T-helper 17 cell (primary cell): ENCODE measurements at regions not wholly inside any gene's neighbourhood (a gene's known extent, or its start where the extent isn't known, plus 50 kb on each side); places are given as distances from the start of the nearest gene placed in this dataset.
"Not testable (repeated sequence)": the region's sequence is repeated elsewhere in the genome, so short reads cannot be mapped to it uniquely, and the experiment has no call there.

Experiments
- ATAC-seq: fragments of 150-1000 bp; cut with Tn5 transposase; 2 replicates; pipeline ENCODE4 v1.10.0; 2021; ENCODE audit warnings: mild to moderate bottlenecking, moderate library complexity
- DNase-seq, 3 donors: peaks; one replicate each; pipeline versions ENCODE4 v3.0.0 to v3.0.0-alpha.2; 2020 to 2021
- H3K9me3 ChIP-seq: one replicate; pipeline ENCODE4 v1.7.0; 2013; ENCODE audit warnings: low read length, mild to moderate bottlenecking; ENCODE audit not compliant: control insufficient read depth, poor library complexity, severe bottlenecking
- H3K27ac Mint-ChIP-seq: one replicate; pipeline ENCODE4 v1.8.0; 2022; ENCODE audit warnings: mild to moderate bottlenecking, moderate library complexity, mixed read lengths
- H3K27me3 Mint-ChIP-seq: one replicate; pipeline ENCODE4 v1.8.0; 2022; ENCODE audit warnings: mixed read lengths
- H3K36me3 Mint-ChIP-seq: one replicate; pipeline ENCODE4 v1.8.0; 2022; ENCODE audit warnings: low read depth, mixed read lengths
- H3K4me1 Mint-ChIP-seq: one replicate; pipeline ENCODE4 v1.8.0; 2022; ENCODE audit warnings: mild to moderate bottlenecking, mixed read lengths
- H3K4me3 Mint-ChIP-seq: one replicate; pipeline ENCODE4 v1.8.0; 2022; ENCODE audit warnings: mild to moderate bottlenecking, moderate library complexity, mixed read lengths

DNA sequence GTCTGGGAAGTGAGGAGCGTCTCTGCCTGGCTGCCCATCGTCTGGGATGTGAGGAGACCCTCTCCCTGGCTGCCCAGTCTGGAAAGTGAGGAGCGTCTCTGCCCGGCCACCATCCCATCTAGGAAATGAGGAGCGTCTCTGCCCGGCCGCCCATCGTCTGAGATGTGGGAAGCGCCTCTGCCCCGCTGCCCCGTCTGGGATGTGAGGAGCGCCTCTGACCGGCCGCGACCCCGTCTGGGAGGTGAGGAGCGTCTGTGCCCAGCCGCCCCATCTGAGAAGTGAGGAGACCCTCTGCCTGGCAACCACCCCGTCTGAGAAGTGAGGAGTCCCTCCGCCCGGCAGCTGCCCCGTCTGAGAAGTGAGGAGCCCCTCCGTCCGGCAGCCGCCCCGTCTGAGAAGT is 130.5 kb upstream of the BEND6 start:
- not testable (repeated sequence) for H3K4me1 Mint-ChIP-seq, H3K27me3 Mint-ChIP-seq, DNase-seq, H3K27ac Mint-ChIP-seq, H3K9me3 ChIP-seq, H3K4me3 Mint-ChIP-seq, H3K36me3 Mint-ChIP-seq, ATAC-seq

DNA sequence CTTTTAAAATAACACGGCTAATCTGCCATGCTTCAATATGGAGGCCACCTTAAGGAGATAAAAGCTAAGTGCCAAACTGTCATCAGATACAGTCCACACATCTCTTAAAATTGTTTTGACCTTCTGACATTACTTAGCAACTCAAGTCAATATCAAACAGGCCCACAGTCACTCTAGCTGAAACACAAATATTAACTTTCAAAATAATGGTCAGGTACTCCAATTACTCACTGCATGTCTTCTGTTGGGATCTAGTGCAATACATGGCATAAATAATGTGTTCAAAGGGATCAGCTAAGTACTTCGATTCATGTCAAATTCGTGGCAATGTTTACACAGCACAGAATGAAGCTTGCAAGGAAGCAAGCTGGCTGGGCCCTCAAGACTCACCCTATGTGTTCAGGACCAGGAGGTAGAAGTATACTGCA is 133.9 kb upstream of the BEND6 start:
- H3K4me1 Mint-ChIP-seq: no peaks in the 10 kb centered on the region
- DNase-seq: no peak

DNA sequence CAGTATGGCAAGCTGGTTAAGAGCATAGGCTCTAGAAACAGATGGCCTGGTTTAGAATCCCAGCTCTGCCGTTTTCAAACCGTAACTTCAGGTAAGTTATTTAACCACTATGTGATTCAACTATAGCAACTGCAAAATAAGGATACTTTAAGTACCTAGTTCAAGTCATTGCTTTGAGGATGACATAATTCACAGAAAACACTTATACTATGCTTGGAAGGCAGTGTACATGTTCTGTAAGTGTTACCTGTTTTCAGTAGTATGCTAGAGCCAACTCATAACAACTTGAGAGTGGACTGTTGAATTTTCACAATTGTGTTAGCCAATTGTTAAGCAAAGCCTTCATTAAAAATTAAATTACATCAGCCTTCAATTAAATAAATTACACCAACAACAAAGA is 134.8 kb upstream of the BEND6 start:
- H3K27me3 Mint-ChIP-seq: no peaks in the 10 kb centered on the region
- no peaks in the 10 kb centered on the region for H3K36me3 Mint-ChIP-seq
- DNase-seq (no peak), ATAC-seq (no peak)
- H3K9me3 ChIP-seq: no peaks in the 10 kb centered on the region
- no peaks in the 10 kb centered on the region for H3K4me1 Mint-ChIP-seq
- H3K27ac Mint-ChIP-seq: no peak overlapping the region
- H3K4me3 Mint-ChIP-seq: no peak overlapping the region

More for the DNA sequence above, 133.9 kb upstream of the BEND6 start:
- ATAC-seq: no peak
- no peak overlapping the region for H3K27ac Mint-ChIP-seq
- no peaks in the 10 kb centered on the region for H3K36me3 Mint-ChIP-seq
- no peak overlapping the region for H3K4me3 Mint-ChIP-seq
- H3K9me3 ChIP-seq: no peaks in the 10 kb centered on the region
- H3K27me3 Mint-ChIP-seq: no peaks in the 10 kb centered on the region

DNA sequence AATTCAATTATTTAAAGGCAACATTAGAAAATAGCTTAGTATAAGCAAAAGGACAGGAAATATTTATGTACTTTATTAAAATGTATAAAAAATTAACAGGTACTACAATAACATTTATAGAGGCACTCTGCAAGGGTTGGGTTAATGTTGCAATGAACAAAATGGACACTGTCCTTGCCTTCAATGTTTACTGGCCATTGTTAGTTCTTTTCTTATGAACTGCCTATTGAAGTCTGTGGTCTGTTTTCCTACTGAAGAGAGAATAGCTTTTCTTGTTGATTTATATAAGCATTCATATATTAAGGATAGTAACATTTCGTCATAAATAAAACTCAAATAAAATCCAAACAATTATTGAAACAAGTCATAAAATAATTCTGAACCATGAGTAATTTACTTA is 135.3 kb upstream of the BEND6 start:
- no peaks in the 10 kb centered on the region for H3K36me3 Mint-ChIP-seq
- no peaks in the 10 kb centered on the region for H3K9me3 ChIP-seq
- DNase-seq: no peak
- no peak overlapping the region for H3K4me3 Mint-ChIP-seq
- H3K27me3 Mint-ChIP-seq: no peaks in the 10 kb centered on the region
- H3K4me1 Mint-ChIP-seq: no peaks in the 10 kb centered on the region
- no peak for ATAC-seq
- H3K27ac Mint-ChIP-seq: no peak overlapping the region

DNA sequence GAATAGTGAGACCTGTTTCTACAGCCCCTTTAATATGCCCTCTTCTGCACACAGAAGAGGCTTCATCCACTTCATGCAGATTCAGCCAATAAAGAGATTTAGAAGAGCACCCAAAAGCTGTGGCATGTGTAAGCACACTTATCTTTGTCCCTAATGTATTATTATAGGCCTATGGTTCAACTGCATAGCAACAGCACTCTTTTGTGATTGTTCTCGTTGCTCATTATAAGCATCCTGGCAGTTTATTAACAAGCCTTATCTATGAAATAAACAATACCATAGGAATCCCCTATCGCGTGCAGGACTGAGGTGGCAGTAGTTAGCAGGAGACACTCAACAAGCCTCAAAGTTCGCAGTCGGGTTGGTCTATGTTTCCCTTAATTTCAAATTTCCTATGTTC is 138.5 kb upstream of the BEND6 start:
- Mint-ChIP-seq H3K27ac (no peak overlapping the region), H3K4me3 (no peak overlapping the region), H3K36me3 (no peaks in the 10 kb centered on the region), H3K4me1 (no peaks in the 10 kb centered on the region), H3K27me3 (no peaks in the 10 kb centered on the region)
- DNase-seq (no peak), ATAC-seq (no peak)
- no peaks in the 10 kb centered on the region for H3K9me3 ChIP-seq

DNA sequence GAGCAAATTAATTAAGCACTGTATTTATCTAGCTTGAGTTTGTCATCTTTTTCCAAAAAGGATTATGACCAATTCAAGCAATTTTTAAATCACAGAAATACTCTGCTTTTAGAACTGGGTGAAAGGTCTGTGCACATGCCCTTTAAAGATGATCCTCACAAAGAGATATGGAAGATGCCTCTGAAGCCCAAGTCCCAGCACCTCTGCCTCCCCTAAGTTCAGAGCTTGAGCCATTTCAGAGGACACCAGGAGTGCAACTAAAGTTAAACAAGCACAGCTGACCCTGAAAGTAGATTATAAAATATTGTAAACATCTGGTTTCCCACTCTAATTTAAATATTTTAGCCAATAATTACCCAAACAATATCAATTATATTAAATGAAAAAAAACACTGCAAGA is 139.5 kb upstream of the BEND6 start:
- Mint-ChIP-seq H3K27me3 (no peaks in the 10 kb centered on the region), H3K36me3 (no peaks in the 10 kb centered on the region), H3K4me1 (no peaks in the 10 kb centered on the region), H3K27ac (no peak overlapping the region), H3K4me3 (no peak overlapping the region)
- DNase-seq (no peak), ATAC-seq (no peak)
- H3K9me3 ChIP-seq: no peaks in the 10 kb centered on the region

DNA sequence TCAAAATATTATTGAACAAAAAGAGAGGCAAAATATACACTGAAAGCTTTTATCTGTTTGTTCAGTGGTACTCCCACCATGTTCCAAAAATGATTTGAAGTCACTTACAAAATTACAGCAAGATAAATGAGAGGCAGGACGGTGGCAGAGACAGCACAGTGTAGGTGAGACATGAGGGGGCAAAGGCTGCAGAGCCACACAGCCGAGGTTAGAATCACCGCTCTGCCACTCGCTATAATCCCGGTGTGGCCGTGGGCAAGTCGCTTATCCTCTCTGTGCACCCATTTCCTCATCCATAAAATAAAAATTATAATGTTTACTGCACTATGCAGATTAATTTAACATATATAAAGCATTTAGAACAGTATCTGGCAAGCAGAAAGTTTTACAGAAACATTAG is 140.1 kb upstream of the BEND6 start:
- ATAC-seq (no peak), DNase-seq (no peak)
- Mint-ChIP-seq H3K4me3 (no peak overlapping the region), H3K27ac (no peak overlapping the region), H3K4me1 (no peaks in the 10 kb centered on the region), H3K36me3 (no peaks in the 10 kb centered on the region), H3K27me3 (no peaks in the 10 kb centered on the region)
- no peaks in the 10 kb centered on the region for H3K9me3 ChIP-seq

DNA sequence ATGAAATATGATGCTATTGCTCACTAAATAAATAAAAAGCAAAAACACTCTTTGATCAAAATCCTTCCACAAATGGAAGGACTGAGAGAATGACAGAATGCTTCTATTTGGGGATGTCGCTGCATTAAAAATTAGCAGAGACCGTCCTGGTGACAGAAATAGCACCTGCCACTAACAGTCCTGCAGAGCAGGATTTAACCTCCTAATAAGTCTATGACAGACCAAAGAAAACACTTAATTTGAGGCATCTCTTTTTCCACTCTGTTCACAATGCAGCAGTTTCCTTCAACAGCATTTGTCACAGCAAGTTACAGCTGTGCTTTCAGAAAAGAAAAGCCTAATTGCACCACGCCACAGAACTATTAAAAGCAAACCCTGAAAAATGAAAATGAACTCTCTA is 140.6 kb upstream of the BEND6 start:
- H3K4me3 Mint-ChIP-seq: no peak overlapping the region
- no peaks in the 10 kb centered on the region for H3K27me3 Mint-ChIP-seq
- H3K27ac Mint-ChIP-seq: no peak overlapping the region
- H3K36me3 Mint-ChIP-seq: no peaks in the 10 kb centered on the region
- H3K4me1 Mint-ChIP-seq: no peaks in the 10 kb centered on the region
- H3K9me3 ChIP-seq: no peaks in the 10 kb centered on the region
- DNase-seq: no peak
- no peak for ATAC-seq

DNA sequence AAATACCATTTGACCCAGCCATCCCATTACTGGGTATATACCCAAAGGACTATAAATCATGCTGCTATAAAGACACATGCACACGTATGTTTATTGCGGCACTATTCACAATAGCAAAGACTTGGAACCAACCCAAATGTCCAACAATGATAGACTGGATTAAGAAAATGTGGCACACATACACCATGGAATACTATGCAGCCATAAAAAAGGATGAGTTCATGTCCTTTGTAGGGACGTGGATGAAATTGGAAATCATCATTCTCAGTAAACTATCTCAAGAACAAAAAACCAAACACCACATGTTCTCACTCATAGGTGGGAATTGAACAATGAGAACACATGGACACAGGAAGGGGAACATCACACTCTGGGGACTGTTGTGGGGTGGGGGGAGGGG is 142.1 kb upstream of the BEND6 start:
- not testable (repeated sequence) for H3K4me1 Mint-ChIP-seq, H3K9me3 ChIP-seq, H3K27ac Mint-ChIP-seq, ATAC-seq, DNase-seq, H3K4me3 Mint-ChIP-seq, H3K36me3 Mint-ChIP-seq, H3K27me3 Mint-ChIP-seq

DNA sequence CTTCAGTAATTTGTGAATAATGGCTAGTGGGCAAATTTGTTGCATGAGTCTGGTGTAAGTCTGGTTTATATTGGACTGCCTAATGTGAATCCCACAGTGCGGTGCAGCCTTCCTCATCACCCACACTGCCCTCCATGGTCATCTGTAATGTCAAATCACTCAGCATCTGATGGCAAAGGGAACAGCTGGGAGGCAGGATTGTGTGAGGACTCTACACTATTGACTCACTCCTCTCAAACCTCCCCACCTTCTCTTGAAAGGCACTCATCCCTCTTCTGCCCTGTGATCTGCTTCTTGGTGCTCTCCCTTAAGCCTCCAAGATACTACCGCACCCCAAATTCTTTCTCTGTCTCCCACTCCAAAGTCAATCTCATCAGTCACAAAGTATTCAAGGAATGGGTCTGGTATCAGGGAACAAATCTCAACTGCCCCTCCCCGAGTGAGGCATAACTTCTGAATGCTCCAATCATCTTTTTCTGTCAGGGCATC is 146.0 kb upstream of the BEND6 start:
- H3K27ac Mint-ChIP-seq: no peak overlapping the region
- H3K27me3 Mint-ChIP-seq: no peaks in the 10 kb centered on the region
- no peaks in the 10 kb centered on the region for H3K36me3 Mint-ChIP-seq

DNA sequence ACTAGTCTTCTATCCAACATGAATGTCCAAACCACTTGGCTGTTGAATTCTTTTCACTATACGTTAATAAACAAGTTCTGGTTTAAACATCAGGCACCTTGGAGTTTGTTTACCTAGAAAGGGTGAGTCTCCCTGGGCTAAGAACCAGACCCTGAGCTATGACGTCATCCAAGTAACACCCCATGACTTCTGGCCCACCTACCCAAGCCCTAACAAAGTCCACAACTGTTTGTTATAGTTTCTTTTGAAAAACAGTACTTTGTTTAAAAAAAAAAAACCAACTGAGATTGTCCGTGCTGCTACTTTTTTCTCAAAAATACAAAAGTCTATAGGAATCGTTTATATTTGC is 146.9 kb upstream of the BEND6 start:
- ATAC-seq (no peak), DNase-seq (no peak)
- Mint-ChIP-seq H3K27me3 (no peaks in the 10 kb centered on the region), H3K36me3 (no peaks in the 10 kb centered on the region), H3K4me3 (no peak overlapping the region), H3K27ac (no peak overlapping the region), H3K4me1 (peaks cover 2% of the 10 kb centered on the region)
- H3K9me3 ChIP-seq: no peaks in the 10 kb centered on the region

More for the DNA sequence above, 146.0 kb upstream of the BEND6 start:
- DNase-seq (no peak), ATAC-seq (no peak)
- no peaks in the 10 kb centered on the region for H3K9me3 ChIP-seq
- Mint-ChIP-seq H3K4me1 (peaks cover 2% of the 10 kb centered on the region), H3K4me3 (no peak overlapping the region)

DNA sequence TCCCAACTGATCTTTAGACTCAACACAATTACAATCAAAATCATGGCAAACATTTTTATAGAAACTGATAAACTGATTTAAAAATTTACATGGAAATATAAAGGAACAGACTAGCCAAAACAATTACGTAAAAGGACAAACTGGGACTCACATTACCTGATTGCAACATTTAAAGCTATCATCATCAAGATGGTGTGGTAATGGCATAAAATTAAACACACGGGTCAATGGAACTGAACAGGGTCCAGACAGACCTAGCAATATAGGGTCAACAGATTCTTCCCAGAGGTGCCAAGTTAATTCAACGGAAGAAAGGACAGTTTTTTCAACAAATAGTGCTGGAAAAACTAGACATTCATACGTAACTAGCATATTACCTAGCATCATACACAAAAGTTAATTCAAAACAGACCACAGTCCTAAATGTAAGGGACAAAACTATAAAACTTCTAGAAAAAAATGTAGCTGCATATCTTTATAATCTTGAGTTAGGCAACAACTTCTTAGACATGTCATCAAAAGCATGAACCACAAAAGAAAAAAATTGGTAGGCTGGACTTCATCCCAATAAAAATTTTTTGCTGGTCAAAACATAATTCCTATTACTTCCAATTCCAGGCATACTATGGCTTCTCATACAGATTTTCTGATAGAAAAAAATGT is 147.4 kb upstream of the BEND6 start:
- Mint-ChIP-seq H3K36me3 (no peaks in the 10 kb centered on the region), H3K27ac (no peak overlapping the region), H3K4me3 (no peak overlapping the region), H3K27me3 (no peaks in the 10 kb centered on the region), H3K4me1 (peaks cover 2% of the 10 kb centered on the region)
- ATAC-seq (no peak), DNase-seq (no peak)
- no peaks in the 10 kb centered on the region for H3K9me3 ChIP-seq

DNA sequence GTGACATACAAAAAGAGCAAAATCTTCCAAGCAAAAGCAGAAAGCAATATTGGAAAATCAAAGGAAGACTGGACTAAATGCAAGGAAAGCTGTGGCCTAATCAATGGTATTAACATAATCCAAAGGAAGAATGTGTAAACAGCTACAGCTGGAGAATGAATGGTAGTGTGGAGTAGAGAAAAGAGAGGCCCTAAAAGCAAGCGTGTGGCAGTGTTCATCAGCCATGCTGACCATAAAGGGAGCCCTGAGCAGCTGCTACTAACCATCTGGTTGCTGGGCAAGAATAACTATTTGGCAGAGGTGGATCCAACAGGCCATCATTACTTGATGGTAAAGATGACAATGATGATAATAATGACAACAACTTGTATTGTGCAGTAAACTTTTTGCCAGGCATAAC is 148.5 kb upstream of the BEND6 start:
- H3K27ac Mint-ChIP-seq: no peak overlapping the region
- no peaks in the 10 kb centered on the region for H3K27me3 Mint-ChIP-seq

DNA sequence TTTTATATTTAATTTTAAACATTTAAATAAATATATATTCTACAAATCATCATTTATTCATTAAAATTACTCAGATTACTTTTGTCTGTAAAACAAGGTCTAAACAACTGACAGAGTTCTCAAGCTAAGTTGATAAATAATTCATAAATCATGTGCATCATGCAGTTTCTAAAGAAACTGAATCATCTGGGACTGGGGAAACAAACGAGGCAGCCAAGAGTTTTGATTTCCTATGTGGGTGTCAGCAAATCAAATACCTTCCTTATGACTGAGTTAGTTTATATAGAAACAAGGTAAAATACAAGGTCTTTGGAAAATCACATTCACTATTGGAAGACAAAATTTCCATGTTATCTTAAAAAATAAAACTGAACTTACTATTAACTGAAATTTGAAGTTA is 149.9 kb upstream of the BEND6 start:
- peaks cover 2% of the 10 kb centered on the region for H3K4me1 Mint-ChIP-seq

More for the DNA sequence above, 148.5 kb upstream of the BEND6 start:
- no peak overlapping the region for H3K4me3 Mint-ChIP-seq
- no peak for DNase-seq
- no peaks in the 10 kb centered on the region for H3K36me3 Mint-ChIP-seq
- peaks cover 2% of the 10 kb centered on the region for H3K4me1 Mint-ChIP-seq
- H3K9me3 ChIP-seq: no peaks in the 10 kb centered on the region
- no peak for ATAC-seq

More for the DNA sequence above, 149.9 kb upstream of the BEND6 start:
- Mint-ChIP-seq H3K27ac (no peak overlapping the region), H3K4me3 (no peak overlapping the region), H3K27me3 (no peaks in the 10 kb centered on the region), H3K36me3 (no peaks in the 10 kb centered on the region)
- no peak for DNase-seq
- no peaks in the 10 kb centered on the region for H3K9me3 ChIP-seq
- ATAC-seq: no peak
